Fibroblast of pulmonary artery (primary cell): ENCODE measurements at regions not wholly inside any gene's neighbourhood (a gene's known extent, or its start where the extent isn't known, plus 50 kb on each side); places are given as distances from the start of the nearest gene placed in this dataset.

Experiments
- DNase-seq: peaks from one replicate; pipeline ENCODE4 v3.0.0-alpha.2; 2010; ENCODE audit warnings: low read depth
- H3K4me3 ChIP-seq: replicated peaks from 2 replicates; pipeline ENCODE4 v1.5.1; 2011; ENCODE audit warnings: low read depth, mild to moderate bottlenecking, control low read depth, low read length, moderate library complexity
- TF ChIP-seq, protein P1 (sequence below): IDR thresholded peaks from 2 replicates; pipeline ENCODE4 v1.5.1; 2011; ENCODE audit warnings: mild to moderate bottlenecking, control low read depth, low read length, inconsistent platforms; ENCODE audit errors: missing control alignments

DNA sequence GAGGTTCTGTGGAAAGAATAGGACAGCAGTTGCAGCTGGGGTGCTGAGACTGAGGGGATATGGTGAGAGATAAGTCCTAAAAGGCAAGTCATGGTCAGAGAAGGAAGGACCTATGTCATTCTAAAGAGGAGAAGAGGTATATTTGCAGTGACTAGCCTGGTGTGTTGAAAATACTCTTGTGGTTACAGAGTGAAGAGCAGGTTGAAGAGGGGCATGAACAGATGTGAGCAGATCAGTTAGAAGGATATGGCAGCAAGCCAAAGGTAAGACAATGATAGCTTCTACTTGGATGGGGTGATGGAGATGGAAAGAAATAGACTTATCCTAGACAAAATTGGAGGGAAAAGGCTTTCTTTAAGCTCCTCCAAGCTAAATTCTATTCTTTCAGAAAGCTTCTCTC, 469.8 kb upstream of the CPEB2 start:
- no peak for DNase-seq
- TF ChIP-seq, protein P1, sequence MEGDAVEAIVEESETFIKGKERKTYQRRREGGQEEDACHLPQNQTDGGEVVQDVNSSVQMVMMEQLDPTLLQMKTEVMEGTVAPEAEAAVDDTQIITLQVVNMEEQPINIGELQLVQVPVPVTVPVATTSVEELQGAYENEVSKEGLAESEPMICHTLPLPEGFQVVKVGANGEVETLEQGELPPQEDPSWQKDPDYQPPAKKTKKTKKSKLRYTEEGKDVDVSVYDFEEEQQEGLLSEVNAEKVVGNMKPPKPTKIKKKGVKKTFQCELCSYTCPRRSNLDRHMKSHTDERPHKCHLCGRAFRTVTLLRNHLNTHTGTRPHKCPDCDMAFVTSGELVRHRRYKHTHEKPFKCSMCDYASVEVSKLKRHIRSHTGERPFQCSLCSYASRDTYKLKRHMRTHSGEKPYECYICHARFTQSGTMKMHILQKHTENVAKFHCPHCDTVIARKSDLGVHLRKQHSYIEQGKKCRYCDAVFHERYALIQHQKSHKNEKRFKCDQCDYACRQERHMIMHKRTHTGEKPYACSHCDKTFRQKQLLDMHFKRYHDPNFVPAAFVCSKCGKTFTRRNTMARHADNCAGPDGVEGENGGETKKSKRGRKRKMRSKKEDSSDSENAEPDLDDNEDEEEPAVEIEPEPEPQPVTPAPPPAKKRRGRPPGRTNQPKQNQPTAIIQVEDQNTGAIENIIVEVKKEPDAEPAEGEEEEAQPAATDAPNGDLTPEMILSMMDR, result no peak
- no peak overlapping the region for H3K4me3 ChIP-seq

DNA sequence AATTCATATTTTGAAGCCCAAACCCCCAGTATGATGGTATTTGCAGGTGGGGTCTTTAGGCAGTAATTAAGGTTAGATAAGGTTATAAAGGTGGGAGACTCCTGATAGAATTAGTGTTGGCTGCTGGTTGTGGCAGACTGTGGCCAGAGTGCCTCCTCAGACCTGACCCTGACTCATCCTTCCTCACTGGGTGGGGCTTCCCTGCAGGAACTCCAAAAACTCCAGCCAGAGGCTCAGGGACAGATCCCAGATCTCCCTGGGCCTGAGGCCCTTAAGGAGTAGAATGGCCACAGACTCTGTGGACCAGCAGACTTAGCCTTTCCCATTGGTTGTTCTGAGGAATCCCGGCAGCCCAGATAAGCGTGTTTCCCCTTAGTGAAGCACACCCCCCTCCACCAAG, 463.0 kb upstream of the CPEB2 start:
- no peak for DNase-seq
- no peak overlapping the region for H3K4me3 ChIP-seq
- TF ChIP-seq, protein P1, result no peak

DNA sequence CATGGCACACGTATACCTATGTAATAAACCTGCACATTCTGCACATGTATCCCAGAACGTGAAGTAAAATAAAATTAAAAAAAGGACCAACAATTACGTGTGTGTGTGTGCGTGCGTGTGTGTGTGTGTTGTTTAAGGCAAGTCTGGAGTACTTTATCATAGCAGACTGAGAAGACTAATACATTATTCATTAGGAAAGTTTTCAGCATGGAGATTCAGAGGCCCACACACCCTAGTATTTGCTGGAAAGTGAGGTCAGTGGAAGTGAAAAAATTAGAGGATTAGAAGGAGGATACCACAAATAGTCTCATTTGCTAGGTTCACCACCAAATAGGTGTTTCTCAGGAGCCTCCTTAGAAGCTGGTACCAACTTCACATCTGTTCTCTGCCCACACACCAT, 457.1 kb upstream of the CPEB2 start:
- no peak overlapping the region for H3K4me3 ChIP-seq
- DNase-seq, result no peak
- TF ChIP-seq, protein P1, result no peak

DNA sequence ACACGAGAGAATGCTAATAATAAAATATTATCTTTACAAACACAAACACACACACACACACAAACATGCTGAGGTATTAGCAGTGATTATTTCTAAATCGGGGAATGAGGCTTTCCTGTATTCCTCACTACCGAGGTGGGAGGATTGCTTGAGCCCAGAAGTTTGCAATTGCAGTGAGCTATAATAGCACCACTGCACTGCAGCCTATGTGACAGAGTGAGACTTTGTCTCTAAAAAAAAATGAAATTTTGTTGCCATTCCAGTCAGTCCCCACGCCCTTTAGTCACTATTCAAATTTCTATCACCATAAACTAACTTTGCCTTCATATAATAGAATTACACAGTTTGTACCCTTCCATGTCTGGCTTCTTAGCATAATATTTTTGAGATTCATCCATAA, 456.5 kb upstream of the CPEB2 start:
- no peak overlapping the region for H3K4me3 ChIP-seq
- no peak for DNase-seq
- TF ChIP-seq, protein P1, result no peak

DNA sequence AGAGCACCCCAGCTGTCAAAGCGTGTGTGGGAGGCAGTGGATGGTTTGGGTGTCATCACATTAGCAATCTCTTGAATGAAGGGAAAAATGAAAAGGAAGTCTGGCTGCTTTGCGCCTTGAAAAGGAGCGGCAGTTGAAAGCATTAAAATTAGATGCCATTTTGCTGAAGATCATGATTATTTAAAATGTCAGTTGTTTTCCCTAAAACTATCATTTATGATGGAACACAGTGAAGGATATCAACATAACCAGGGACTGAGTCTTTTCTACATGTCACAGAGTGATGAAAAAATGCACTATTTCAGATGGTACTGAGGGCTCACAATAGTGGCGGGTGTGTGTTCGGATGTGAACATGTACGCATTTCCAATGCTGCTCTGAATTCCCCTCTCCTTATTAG, 450.2 kb upstream of the CPEB2 start:
- TF ChIP-seq, protein P1, result no peak
- DNase-seq, result no peak
- H3K4me3 ChIP-seq, result no peak overlapping the region

DNA sequence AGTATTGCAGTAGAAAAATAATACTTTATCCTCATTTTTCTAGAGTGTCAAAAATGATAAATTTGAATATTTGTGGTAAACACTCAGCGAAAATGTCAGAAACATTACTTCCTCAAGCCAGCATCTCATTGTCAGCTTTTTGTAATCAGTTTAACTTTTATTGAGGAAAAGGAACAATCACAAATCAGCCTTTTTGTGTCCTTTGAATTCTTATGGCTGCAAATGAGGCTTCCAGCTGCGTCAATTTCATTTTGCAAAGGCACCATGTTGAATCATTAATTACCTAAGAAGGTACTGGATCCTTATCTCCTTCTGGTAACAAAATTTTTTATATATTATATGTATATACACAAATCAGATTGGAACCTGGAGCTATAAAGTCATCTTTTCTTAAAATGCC, 442.6 kb upstream of the CPEB2 start:
- no peak overlapping the region for H3K4me3 ChIP-seq
- no peak for DNase-seq
- TF ChIP-seq, protein P1, result no peak

DNA sequence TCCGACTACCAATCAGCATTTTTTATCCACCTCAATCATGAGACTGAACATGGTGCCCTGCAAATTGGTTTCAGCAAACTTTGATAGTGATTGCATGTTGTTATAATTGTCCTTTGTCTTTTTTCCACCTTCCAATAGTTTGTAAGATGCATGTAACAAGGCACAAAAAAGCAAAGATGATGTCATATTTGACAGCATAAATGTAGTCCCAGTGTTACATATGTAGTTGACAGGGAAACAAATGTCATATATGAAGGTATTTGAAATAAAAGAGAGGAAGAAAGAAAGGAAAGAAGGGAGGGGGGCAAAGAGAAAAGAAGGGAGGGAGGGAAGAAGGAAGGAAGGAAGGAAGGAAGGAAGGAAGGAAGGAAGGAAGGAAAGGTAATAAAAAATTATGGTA, 441.7 kb upstream of the CPEB2 start:
- H3K4me3 ChIP-seq, result no peak overlapping the region
- TF ChIP-seq, protein P1, result no peak
- no peak for DNase-seq
